ENCODE measurements at regions not wholly inside any gene's neighbourhood (a gene's known extent, or its start where the extent isn't known, plus 50 kb on each side); places are given as distances from the start of the nearest gene placed in this dataset.

- Mint-ChIP-seq H3K27ac (no peak overlapping the region), H3K4me3 (no peak overlapping the region)
Observed at GRCh38 chr2:239579524-239580198, 178.8 kb upstream of the HDAC4 start.

GRCh38 chr2:239579081-239579480, 178.3 kb upstream of the HDAC4 start:
- H3K27ac Mint-ChIP-seq: no peak overlapping the region
- H3K9me3 Mint-ChIP-seq (ENCODE audit: low read depth): no peaks in the 10 kb centered on the region
- H3K27me3 Mint-ChIP-seq: no peaks in the 10 kb centered on the region
- H3K4me1 Mint-ChIP-seq (ENCODE audit: low read depth): no peaks in the 10 kb centered on the region
- H3K4me3 Mint-ChIP-seq: no peak overlapping the region
- H3K36me3 Mint-ChIP-seq: no peaks in the 10 kb centered on the region

More at GRCh38 chr2:239579524-239580198, 178.8 kb upstream of the HDAC4 start:
- no peaks in the 10 kb centered on the region for H3K27me3 Mint-ChIP-seq
- no peaks in the 10 kb centered on the region for H3K9me3 Mint-ChIP-seq (ENCODE audit: low read depth)
- H3K36me3 Mint-ChIP-seq: no peaks in the 10 kb centered on the region
- H3K4me1 Mint-ChIP-seq (ENCODE audit: low read depth): no peaks in the 10 kb centered on the region

- no peak overlapping the region for H3K27ac Mint-ChIP-seq
- no peaks in the 10 kb centered on the region for H3K27me3 Mint-ChIP-seq
Observed at GRCh38 chr2:239578381-239578780, 177.6 kb upstream of the HDAC4 start.

GRCh38 chr2:239577935-239578334, 177.1 kb upstream of the HDAC4 start:
- Mint-ChIP-seq H3K9me3 (ENCODE audit: low read depth) (no peaks in the 10 kb centered on the region), H3K36me3 (no peaks in the 10 kb centered on the region), H3K4me1 (ENCODE audit: low read depth) (no peaks in the 10 kb centered on the region), H3K4me3 (no peak overlapping the region), H3K27me3 (no peaks in the 10 kb centered on the region), H3K27ac (no peak overlapping the region)

More at GRCh38 chr2:239578381-239578780, 177.6 kb upstream of the HDAC4 start:
- Mint-ChIP-seq H3K9me3 (ENCODE audit: low read depth) (no peaks in the 10 kb centered on the region), H3K36me3 (no peaks in the 10 kb centered on the region), H3K4me3 (no peak overlapping the region), H3K4me1 (ENCODE audit: low read depth) (no peaks in the 10 kb centered on the region)

GRCh38 chr2:239576784-239577685, 176.2 kb upstream of the HDAC4 start:
- H3K4me1 Mint-ChIP-seq (ENCODE audit: low read depth): no peaks in the 10 kb centered on the region
- H3K9me3 Mint-ChIP-seq (ENCODE audit: low read depth): no peaks in the 10 kb centered on the region
- no peaks in the 10 kb centered on the region for H3K36me3 Mint-ChIP-seq
- no peak overlapping the region for H3K4me3 Mint-ChIP-seq
- H3K27me3 Mint-ChIP-seq: no peaks in the 10 kb centered on the region
- no peak overlapping the region for H3K27ac Mint-ChIP-seq

- Mint-ChIP-seq H3K9me3 (ENCODE audit: low read depth) (no peaks in the 10 kb centered on the region), H3K4me3 (no peak overlapping the region), H3K4me1 (ENCODE audit: low read depth) (no peaks in the 10 kb centered on the region), H3K27me3 (no peaks in the 10 kb centered on the region), H3K27ac (no peak overlapping the region), H3K36me3 (no peaks in the 10 kb centered on the region)
Observed at GRCh38 chr2:239575931-239576445, 175.2 kb upstream of the HDAC4 start.

- Mint-ChIP-seq H3K4me1 (ENCODE audit: low read depth) (no peaks in the 10 kb centered on the region), H3K27ac (no peak overlapping the region), H3K9me3 (ENCODE audit: low read depth) (no peaks in the 10 kb centered on the region), H3K36me3 (no peaks in the 10 kb centered on the region), H3K4me3 (no peak overlapping the region), H3K27me3 (no peaks in the 10 kb centered on the region)
Observed at GRCh38 chr2:239574434-239575156, 173.8 kb upstream of the HDAC4 start.

GRCh38 chr2:239574054-239574433, 173.2 kb upstream of the HDAC4 start:
- H3K27me3 Mint-ChIP-seq: no peaks in the 10 kb centered on the region
- no peaks in the 10 kb centered on the region for H3K4me1 Mint-ChIP-seq (ENCODE audit: low read depth)
- no peaks in the 10 kb centered on the region for H3K36me3 Mint-ChIP-seq
- H3K9me3 Mint-ChIP-seq (ENCODE audit: low read depth): no peaks in the 10 kb centered on the region
- no peak overlapping the region for H3K27ac Mint-ChIP-seq
- H3K4me3 Mint-ChIP-seq: no peak overlapping the region

- Mint-ChIP-seq H3K4me1 (ENCODE audit: low read depth) (no peaks in the 10 kb centered on the region), H3K9me3 (ENCODE audit: low read depth) (no peaks in the 10 kb centered on the region), H3K27ac (no peak overlapping the region), H3K27me3 (no peaks in the 10 kb centered on the region), H3K36me3 (no peaks in the 10 kb centered on the region), H3K4me3 (no peak overlapping the region)
Observed at GRCh38 chr2:239570971-239571520, 170.2 kb upstream of the HDAC4 start.

GRCh38 chr2:239570216-239570925, 169.6 kb upstream of the HDAC4 start:
- Mint-ChIP-seq H3K4me1 (ENCODE audit: low read depth) (no peaks in the 10 kb centered on the region), H3K4me3 (no peak overlapping the region), H3K27ac (no peak overlapping the region), H3K9me3 (ENCODE audit: low read depth) (no peaks in the 10 kb centered on the region), H3K36me3 (no peaks in the 10 kb centered on the region), H3K27me3 (no peaks in the 10 kb centered on the region)

DNA sequence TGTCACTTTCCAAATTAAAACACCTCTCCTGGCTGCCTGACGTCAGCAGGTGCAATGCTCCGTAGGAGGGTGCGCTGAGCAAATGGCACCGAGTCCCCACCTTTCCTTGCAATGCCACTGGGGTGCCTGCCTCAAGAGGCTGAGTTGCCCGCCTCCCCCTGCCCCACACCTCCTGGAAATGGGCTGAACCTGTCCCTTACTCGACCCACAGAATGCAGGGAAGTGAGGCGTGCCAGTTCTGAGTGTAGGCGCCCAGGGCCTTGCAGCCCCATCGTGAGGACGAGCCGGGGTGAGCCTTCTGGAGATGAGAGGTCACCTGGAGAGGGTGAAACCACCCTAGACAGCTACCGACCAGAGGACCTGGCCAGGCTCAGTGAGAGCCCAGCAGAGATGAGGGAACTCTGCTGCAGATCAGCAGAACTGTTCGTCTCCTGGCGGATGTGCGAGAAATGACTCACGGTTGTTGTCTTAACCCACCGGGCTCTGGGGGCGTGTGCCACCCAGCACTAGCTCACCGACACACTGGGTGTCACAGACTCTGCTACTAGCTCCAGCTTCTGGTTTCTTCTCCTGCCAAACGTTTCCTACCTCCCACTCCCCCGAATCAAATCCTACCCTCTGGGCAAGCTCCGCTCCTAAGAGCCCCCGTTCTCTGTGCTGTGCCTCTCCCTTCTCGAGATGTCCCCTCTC, 168.7 kb upstream of the HDAC4 start:
- Mint-ChIP-seq H3K9me3 (ENCODE audit: low read depth) (no peaks in the 10 kb centered on the region), H3K4me1 (ENCODE audit: low read depth) (no peaks in the 10 kb centered on the region), H3K4me3 (no peak overlapping the region), H3K27ac (no peak overlapping the region), H3K27me3 (no peaks in the 10 kb centered on the region), H3K36me3 (no peaks in the 10 kb centered on the region)

DNA sequence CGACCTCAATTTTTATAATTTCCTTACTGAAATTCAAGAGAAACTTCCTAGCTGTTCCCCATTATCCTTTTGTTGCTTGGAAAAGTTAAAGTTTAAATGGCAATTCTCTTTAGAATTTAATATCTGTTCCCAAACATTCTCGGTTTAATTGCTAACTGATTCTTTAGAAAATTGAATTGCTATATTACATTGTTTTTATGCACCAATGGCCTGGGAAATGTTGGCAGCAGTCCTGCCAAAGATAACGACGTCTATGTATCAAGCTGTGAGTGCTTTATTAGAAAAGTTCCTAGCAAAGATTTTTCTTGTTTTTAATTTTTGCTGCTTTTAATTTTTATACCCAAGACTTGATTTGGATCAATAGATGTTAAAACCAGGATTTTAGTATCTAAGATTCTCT, 167.8 kb upstream of the HDAC4 start:
- no peak overlapping the region for H3K27ac Mint-ChIP-seq
- H3K4me1 Mint-ChIP-seq (ENCODE audit: low read depth): no peaks in the 10 kb centered on the region
- H3K9me3 Mint-ChIP-seq (ENCODE audit: low read depth): no peaks in the 10 kb centered on the region
- no peaks in the 10 kb centered on the region for H3K36me3 Mint-ChIP-seq
- H3K27me3 Mint-ChIP-seq: no peaks in the 10 kb centered on the region
- H3K4me3 Mint-ChIP-seq: no peak overlapping the region

DNA sequence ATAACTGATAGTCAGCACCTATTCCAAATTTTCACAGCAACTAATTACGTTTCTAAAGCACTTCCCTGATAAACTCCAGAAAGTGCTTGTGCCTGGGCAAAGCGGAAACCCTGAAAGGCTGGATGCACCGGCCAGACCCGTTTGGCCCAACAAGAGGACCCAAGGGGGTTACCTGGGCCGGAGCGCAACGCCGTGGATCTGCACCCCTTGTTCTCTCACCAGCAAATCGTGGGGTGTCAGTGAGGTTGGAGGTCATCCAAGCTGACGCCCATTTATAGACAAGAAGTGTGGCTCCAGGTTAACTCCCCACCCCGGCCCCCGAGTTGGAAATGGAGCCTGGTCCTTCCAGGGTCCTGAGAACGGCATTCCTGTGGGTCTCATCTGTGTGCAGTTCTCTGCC, 167.0 kb upstream of the HDAC4 start:
- no peaks in the 10 kb centered on the region for H3K4me1 Mint-ChIP-seq (ENCODE audit: low read depth)
- no peaks in the 10 kb centered on the region for H3K36me3 Mint-ChIP-seq
- no peak overlapping the region for H3K27ac Mint-ChIP-seq
- no peaks in the 10 kb centered on the region for H3K9me3 Mint-ChIP-seq (ENCODE audit: low read depth)
- no peaks in the 10 kb centered on the region for H3K27me3 Mint-ChIP-seq
- no peak overlapping the region for H3K4me3 Mint-ChIP-seq
